IMR-90 (cell line): ENCODE measurements at regions not wholly inside any gene's neighbourhood (a gene's known extent, or its start where the extent isn't known, plus 50 kb on each side); places are given as distances from the start of the nearest gene placed in this dataset.

Experiments
- ATAC-seq: fragments of 200-7000 bp; cut with Tn5 transposase; 2 replicates; pipeline ENCODE4 v1.9.1; 2020; ENCODE audit warnings: low read depth, mild to moderate bottlenecking, moderate library complexity
- BruUV-seq: library from RNA; stranded (reverse); fragments of 400-500 nt; replicated peaks from 2 replicates; lab custom pipeline; 2021; lab: Mats Ljungman, UMichigan
- CTCF ChIA-PET: fragments of 300-600 bp; formaldehyde crosslinking; extraction: SDS; loops from one replicate; lab custom pipeline; 2021; ENCODE audit warnings: antibody characterized with exemption; lab: Yijun Ruan, JAX
- POLR2A ChIA-PET: fragments of 300-600 bp; sonication (Branson Sonifier 250); formaldehyde crosslinking; loops from one replicate; lab custom pipeline; 2022; ENCODE audit warnings: antibody characterized with exemption; ENCODE audit not compliant: unreplicated experiment; lab: Charles Lee
- DNase-seq: peaks from one replicate; pipeline ENCODE4 v3.0.0; 2013
- H2AFZ ChIP-seq: replicated peaks from 2 replicates; pipeline ENCODE3; 2013; ENCODE audit warnings: low read length, mild to moderate bottlenecking; ENCODE audit not compliant: poor library complexity
- H2AK5ac ChIP-seq: 2 replicates; pipeline ENCODE4 v1.6.1; 2013; ENCODE audit warnings: low read depth, low read length, inconsistent platforms
- H2AK9ac ChIP-seq: replicated peaks from 2 replicates; pipeline ENCODE3; 2013; ENCODE audit warnings: mild to moderate bottlenecking, low read depth, low read length, moderate library complexity; ENCODE audit not compliant: poor library complexity
- H2BK120ac ChIP-seq: 2 replicates; pipeline ENCODE4 v1.6.1; 2013; ENCODE audit warnings: low read depth, low read length, inconsistent platforms
- H2BK15ac ChIP-seq: 3 replicates; pipeline ENCODE4 v1.6.1; 2013; ENCODE audit warnings: low read depth, low read length, inconsistent platforms
- H2BK20ac ChIP-seq: 2 replicates; pipeline ENCODE4 v1.6.1; 2013; ENCODE audit warnings: low read depth, mild to moderate bottlenecking, inconsistent platforms, low read length, moderate library complexity
- H2BK5ac ChIP-seq: 2 replicates; pipeline ENCODE4 v1.6.1; 2013; ENCODE audit warnings: mild to moderate bottlenecking, low read depth, low read length, inconsistent platforms; ENCODE audit not compliant: poor library complexity, severe bottlenecking
- H3K14ac ChIP-seq: replicated peaks from 2 replicates; pipeline ENCODE4 v1.6.1; 2013; ENCODE audit warnings: low read depth, low read length, inconsistent platforms
- H3K18ac ChIP-seq: 2 replicates; pipeline ENCODE4 v1.6.1; 2013; ENCODE audit warnings: low read depth, low read length, control low read depth
- H3K23ac ChIP-seq: 2 replicates; pipeline ENCODE4 v1.6.1; 2013; ENCODE audit warnings: low read depth, low read length, inconsistent platforms
- H3K27ac ChIP-seq: 2 replicates; pipeline ENCODE4 v1.5.1; 2013; ENCODE audit warnings: mild to moderate bottlenecking, control low read depth, low read length; ENCODE audit not compliant: insufficient read depth
- H3K27me3 ChIP-seq: 2 replicates; pipeline ENCODE4 v1.6.1; 2013; ENCODE audit warnings: low read length; ENCODE audit not compliant: control insufficient read depth, insufficient read depth
- H3K36me3 ChIP-seq: 2 replicates; pipeline ENCODE4 v1.6.1; 2013; ENCODE audit warnings: low read length, mixed read lengths; ENCODE audit not compliant: control insufficient read depth, insufficient read depth
- H3K4ac ChIP-seq: 2 replicates; pipeline ENCODE4 v1.6.1; 2013; ENCODE audit warnings: low read depth, low read length, inconsistent platforms
- H3K4me1 ChIP-seq: 2 replicates; pipeline ENCODE4 v1.6.1; 2013; ENCODE audit warnings: low read length, mixed read lengths; ENCODE audit not compliant: control insufficient read depth, insufficient read depth
- H3K4me2 ChIP-seq: 2 replicates; pipeline ENCODE4 v1.6.1; 2013; ENCODE audit warnings: low read depth, mild to moderate bottlenecking, control low read depth, low read length, moderate library complexity
- H3K4me3 ChIP-seq: 2 replicates; pipeline ENCODE4 v1.5.1; 2013; ENCODE audit warnings: low read depth, mild to moderate bottlenecking, control low read depth, low read length, moderate library complexity; ENCODE audit not compliant: insufficient read depth
- H3K56ac ChIP-seq: 2 replicates; pipeline ENCODE4 v1.6.1; 2013; ENCODE audit warnings: low read length, inconsistent platforms; ENCODE audit not compliant: insufficient read depth; ENCODE audit errors: extremely low read depth
- H3K79me1 ChIP-seq, 2 experiments: 2 replicates each; pipeline ENCODE4 v1.6.1; 2013; ENCODE audit warnings: low read length in 2 of 2, inconsistent platforms in 1 of 2, low read depth in 1 of 2
- H3K9ac ChIP-seq: 2 replicates; pipeline ENCODE4 v1.6.1; 2013; ENCODE audit warnings: low read depth, low read length, control low read depth
- H3K9me1 ChIP-seq: 2 replicates; pipeline ENCODE4 v1.6.1; 2013; ENCODE audit warnings: low read length, inconsistent platforms; ENCODE audit not compliant: insufficient read depth
- H3K9me3 ChIP-seq: 2 replicates; pipeline ENCODE4 v1.6.1; 2013; ENCODE audit warnings: low read length; ENCODE audit not compliant: control insufficient read depth, insufficient read depth
- H4K20me1 ChIP-seq: 2 replicates; pipeline ENCODE4 v1.6.1; 2013; ENCODE audit warnings: low read length, inconsistent platforms; ENCODE audit not compliant: insufficient read depth
- H4K5ac ChIP-seq: 2 replicates; pipeline ENCODE4 v1.6.1; 2013; ENCODE audit warnings: mild to moderate bottlenecking, low read depth, low read length, control low read depth
- H4K8ac ChIP-seq, 2 experiments: 2 replicates each; pipeline ENCODE4 v1.6.1; 2013; ENCODE audit warnings: low read depth in 2 of 2, low read length in 2 of 2, control low read depth in 1 of 2, inconsistent platforms in 1 of 2
- H4K91ac ChIP-seq: 2 replicates; pipeline ENCODE4 v1.6.1; 2013; ENCODE audit warnings: low read depth, low read length, inconsistent platforms; ENCODE audit not compliant: insufficient read depth
- BHLHE40 ChIP-seq: fragments of 150-350 bp; IDR thresholded peaks from 2 replicates; pipeline ENCODE4 v1.6.1; 2016; ENCODE audit warnings: mild to moderate bottlenecking, low read depth, low read length
- CEBPB ChIP-seq: IDR thresholded peaks from 2 replicates; pipeline ENCODE4 v1.6.1; 2012; ENCODE audit warnings: low read depth, low read length, improper control_type of control experiment
- CHD1 ChIP-seq: IDR thresholded peaks from 2 replicates; pipeline ENCODE4 v1.6.1; 2012; ENCODE audit warnings: low read depth, low read length, improper control_type of control experiment
- CTCF ChIP-seq: conservative IDR thresholded peaks from 2 replicates; pipeline ENCODE4 v1.5.1; 2012; ENCODE audit warnings: mild to moderate bottlenecking, low read depth, low read length, improper control_type of control experiment
- FOS ChIP-seq: fragments of 150-350 bp; IDR thresholded peaks from 2 replicates; pipeline ENCODE4 v1.6.1; 2016; ENCODE audit warnings: low read depth, low read length
- MAFK ChIP-seq: IDR thresholded peaks from 2 replicates; pipeline ENCODE4 v1.6.1; 2012; ENCODE audit warnings: low read depth, low read length, improper control_type of control experiment
- MAZ ChIP-seq: IDR thresholded peaks from 2 replicates; pipeline ENCODE4 v1.6.1; 2012; ENCODE audit warnings: low read depth, mild to moderate bottlenecking, low read length, improper control_type of control experiment, moderate library complexity, borderline replicate concordance
- MXI1 ChIP-seq: IDR thresholded peaks from 2 replicates; pipeline ENCODE4 v1.6.1; 2012; ENCODE audit warnings: low read depth, mild to moderate bottlenecking, low read length, moderate library complexity, borderline replicate concordance
- NFE2L2 ChIP-seq: fragments of 150-350 bp; IDR thresholded peaks from 2 replicates; pipeline ENCODE4 v1.6.1; 2016; ENCODE audit warnings: low read depth, mild to moderate bottlenecking, low read length
- POLR2A ChIP-seq: IDR thresholded peaks from 2 replicates; pipeline ENCODE4 v1.6.1; 2012; ENCODE audit warnings: mild to moderate bottlenecking, low read depth, low read length
- RAD21 ChIP-seq: IDR thresholded peaks from 2 replicates; pipeline ENCODE4 v1.6.1; 2012; ENCODE audit warnings: low read length, improper control_type of control experiment
- RCOR1 ChIP-seq: IDR thresholded peaks from 2 replicates; pipeline ENCODE4 v1.6.1; 2012; ENCODE audit warnings: mild to moderate bottlenecking, low read length, improper control_type of control experiment; ENCODE audit not compliant: insufficient replicate concordance
- RFX5 ChIP-seq: IDR thresholded peaks from 2 replicates; pipeline ENCODE4 v1.8.0; 2012; ENCODE audit warnings: low read depth, mild to moderate bottlenecking, low read length, moderate library complexity
- SMC3 ChIP-seq: fragments of 150-350 bp; IDR thresholded peaks from 2 replicates; pipeline ENCODE4 v1.6.1; 2016; ENCODE audit warnings: low read depth, mild to moderate bottlenecking, antibody characterized with exemption, low read length, moderate library complexity
- USF2 ChIP-seq: fragments of 150-350 bp; IDR thresholded peaks from 2 replicates; pipeline ENCODE4 v1.6.1; 2017; ENCODE audit warnings: mild to moderate bottlenecking, antibody characterized with exemption, low read length, low read depth
- WGBS, 2 experiments: methylation state at CpG; one replicate each; pipeline versions ENCODE4 v1.1.5 to v1.1.7; 2013; ENCODE audit warnings: missing lambda C conversion rate in 2 of 2; ENCODE audit not compliant: insufficient read length in 1 of 2; ENCODE audit errors: extremely low coverage in 2 of 2; 5-methylcytosine and 5-hydroxymethylcytosine counted together
- dilution Hi-C: fragments of 300-500 bp; cut with HindIII; formaldehyde crosslinking; loops from one replicate; pipeline ENCODE4 v1.14.3; 2018; ENCODE audit warnings: low sequenced_read_pairs; ENCODE audit not compliant: unreplicated experiment
- in situ Hi-C: fragments of 300-500 bp; cut with MboI; formaldehyde crosslinking; loops from 3 replicates; pipeline ENCODE4 v1.14.3; 2019; ENCODE audit warnings: low sequenced_read_pairs, inconsistent platforms, mixed read lengths
- intact Hi-C: fragments of 100-400 bp; cut with micrococcal nuclease; formaldehyde crosslinking; loops from 2 replicates; pipeline ENCODE4 v1.10.0; 2022

GRCh38 chr4:53863736-53864365 lies 200.6 kb downstream of the CHIC2 start:
- Histone ChIP-seq H3K36me3 (no peaks in the 10 kb centered on the region), H3K56ac (no peak overlapping the region), H4K8ac (peak overlapping the region; percentile 46 to 76), H4K91ac (peak overlapping the region; percentile 76), H3K14ac (peak overlapping the region; percentile 65; the same call in 1 of the 2 replicates), H3K9me3 (no peaks in the 10 kb centered on the region), H2BK15ac (peak overlapping the region; percentile 90; the same call in 2 of the 3 replicates), H2BK5ac (no peak overlapping the region), H3K27ac (peak overlapping the region; percentile 89; the same call in 1 of the 2 replicates), H2BK120ac (peak overlapping the region; percentile 87), H2AFZ (peak overlapping the region; percentile 5), H3K27me3 (no peaks in the 10 kb centered on the region), H3K4me2 (no peak overlapping the region; the same call in 1 of the 2 replicates), H3K4ac (peak overlapping the region; percentile 75), H2BK20ac (peak overlapping the region; percentile 79), H4K20me1 (no peaks in the 10 kb centered on the region), H3K9ac (no peak overlapping the region; the same call in 1 of the 2 replicates), H3K23ac (peak overlapping the region; percentile 65; the same call in 1 of the 2 replicates), H3K79me1 (no peaks in the 10 kb centered on the region), H3K18ac (peak overlapping the region; percentile 97), H4K5ac (peak overlapping the region; percentile 99; the same call in 1 of the 2 replicates), H2AK9ac (no peak overlapping the region), H2AK5ac (peak overlapping the region; percentile 83), H3K4me1 (peaks cover 15% of the 10 kb centered on the region), H3K9me1 (peaks cover 2% of the 10 kb centered on the region; the same call in 1 of the 2 replicates), H3K4me3 (no peak overlapping the region)
- CTCF ChIA-PET = no interaction called here
- BruUV-seq = no TSS peak
- WGBS, 2 experiments = no CpG with 5 or more reads among the region's 4 CpGs
- ATAC-seq (peak; percentile 33), DNase-seq (no peak)
- intact Hi-C loops = loop anchor here (5.0 kb wide), 2 partner anchors 157 to 368 kb away; no protein-coding TSS in a partner anchor
- dilution Hi-C loops = no loop called here
- in situ Hi-C loops = no loop called here
- POLR2A ChIA-PET = no interaction called here
- TF ChIP-seq NFE2L2 (no peak), RAD21 (no peak), FOS (no peak), RFX5 (no peak), MAFK (no peak), USF2 (no peak), SMC3 (no peak), POLR2A (no peak), MAZ (no peak), BHLHE40 (no peak), MXI1 (no peak), CHD1 (no peak), RCOR1 (no peak), CTCF (no peak), CEBPB (no peak)
